Suprapubic skin (tissue), 3 donors: ENCODE measurements at regions not wholly inside any gene's neighbourhood (a gene's known extent, or its start where the extent isn't known, plus 50 kb on each side); places are given as distances from the start of the nearest gene placed in this dataset.

Source experiments
- CTCF ChIP-seq, 2 donors: fragments of 200-600 bp in 1 of 2; fragments of 450-650 bp in 1 of 2; sonication (generic) in 1 of 2; IDR thresholded peaks; one replicate each; pipeline ENCODE4 v1.5.1; 2016 to 2019; ENCODE audit warnings: antibody characterized with exemption in 2 of 2, mild to moderate bottlenecking in 1 of 2, moderate library complexity in 1 of 2
- POLR2AphosphoS5 ChIP-seq, 3 donors: sonication (generic); formaldehyde crosslinking; IDR thresholded peaks; one replicate each; pipeline ENCODE4 v1.6.1; 2017; ENCODE audit warnings: antibody characterized with exemption in 3 of 3

GRCh38 chr18:42201137-42201536 lies 246.1 kb downstream of the PIK3C3 start:
- no peak for TF ChIP-seq CTCF (IDR thresholded peaks at IDR 0.05)
- TF ChIP-seq POLR2AphosphoS5 (IDR thresholded peaks at IDR 0.05), result no peak
